ENCODE measurements at regions not wholly inside any gene's neighbourhood (a gene's known extent, or its start where the extent isn't known, plus 50 kb on each side); places are given as distances from the start of the nearest gene placed in this dataset.

- DNase-seq: no peak
Measured at GRCh38 chr7:96402913-96403312, 81.0 kb upstream of the SLC25A13 start.

DNA sequence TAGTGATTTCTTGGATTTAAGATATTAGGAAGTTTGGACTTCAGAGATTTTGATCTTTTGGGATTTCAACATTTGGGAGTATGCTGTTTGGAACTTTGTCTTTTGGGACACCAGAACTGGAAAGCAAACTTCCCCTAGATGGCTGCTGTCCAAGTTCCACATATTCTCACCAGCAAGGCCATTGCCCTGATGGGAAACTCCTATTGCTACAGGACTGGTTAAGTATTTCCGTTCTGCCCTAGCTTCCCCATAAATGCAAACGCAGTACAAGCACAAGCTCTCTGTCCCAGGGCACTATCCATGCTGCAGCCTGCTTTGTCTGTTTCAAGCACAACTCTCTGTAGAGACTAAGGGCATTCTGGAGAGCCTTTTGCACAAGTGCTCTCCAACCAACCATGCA, 79.3 kb upstream of the SLC25A13 start:
- no peak for DNase-seq

DNA sequence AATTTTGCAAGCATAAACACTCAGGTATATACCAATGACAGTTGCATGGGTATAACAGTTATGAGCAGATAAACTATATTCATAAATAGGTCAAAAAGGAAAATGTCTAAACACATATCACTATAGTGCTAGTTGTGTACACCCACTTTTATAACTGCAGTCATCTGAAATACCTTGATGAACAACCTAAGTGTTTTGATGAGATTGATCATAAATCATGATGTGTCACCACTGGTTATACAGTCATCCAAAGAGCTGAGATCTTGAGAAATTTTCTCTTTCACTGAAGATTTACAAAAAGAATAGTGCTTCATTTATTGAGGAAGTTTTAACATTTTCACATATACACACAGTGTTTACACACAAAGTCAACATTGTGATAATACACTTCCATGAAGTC, 78.6 kb upstream of the SLC25A13 start:
- DNase-seq: no peak

DNA sequence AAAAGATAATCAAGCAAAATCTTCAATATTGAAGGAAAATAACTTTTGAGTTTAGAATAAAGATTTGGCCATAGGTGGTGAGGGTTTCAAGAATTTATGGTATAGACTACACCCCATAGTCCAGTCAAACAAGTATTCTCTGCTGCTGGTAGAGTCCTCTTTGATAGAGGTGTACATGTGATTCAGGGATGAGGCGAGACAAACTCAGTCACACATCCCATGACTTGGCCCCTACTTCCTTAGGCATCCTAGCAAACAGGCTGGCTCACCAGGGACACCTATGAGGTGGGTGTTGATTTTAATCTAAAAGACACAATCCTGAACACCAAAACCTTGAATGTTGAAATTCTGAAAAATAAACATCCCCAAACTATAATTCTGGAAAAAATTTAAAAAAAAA, 78.1 kb upstream of the SLC25A13 start:
- DNase-seq: no peak

DNA sequence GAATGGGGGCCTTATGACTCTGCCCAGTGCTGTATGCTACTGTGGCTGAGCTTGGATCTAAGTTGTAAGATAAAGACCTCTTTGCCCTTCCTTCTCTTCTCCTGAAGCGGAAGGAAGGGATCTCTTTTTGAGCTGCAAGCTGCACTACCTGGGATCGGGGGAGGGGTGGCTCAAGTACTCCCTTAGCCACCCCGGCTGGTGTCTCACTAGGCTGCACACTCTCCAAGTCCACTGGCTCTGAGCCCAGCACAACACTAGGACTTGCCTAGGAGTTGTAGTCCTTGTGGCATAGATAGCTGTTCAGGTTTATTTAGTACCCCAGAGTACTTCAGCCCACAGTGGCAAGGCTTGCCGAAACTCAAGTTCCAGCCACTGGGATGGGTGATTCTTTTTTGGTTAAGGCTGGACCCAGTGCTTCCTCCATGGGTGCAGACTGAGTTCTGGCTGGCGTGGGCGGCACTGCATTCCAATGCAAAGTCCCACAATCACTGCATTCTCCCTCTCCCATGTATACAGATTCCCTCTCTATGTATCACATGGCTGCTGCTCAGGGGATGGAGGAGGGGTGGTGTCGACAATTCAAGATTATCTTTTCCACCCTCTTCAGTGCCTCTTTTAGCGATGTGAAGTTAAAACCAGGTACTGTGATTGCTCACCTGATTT, 76.2 kb upstream of the SLC25A13 start:
- DNase-seq: no peak

GRCh38 chr7:96388620-96389383, 66.9 kb upstream of the SLC25A13 start:
- no peak for DNase-seq

DNA sequence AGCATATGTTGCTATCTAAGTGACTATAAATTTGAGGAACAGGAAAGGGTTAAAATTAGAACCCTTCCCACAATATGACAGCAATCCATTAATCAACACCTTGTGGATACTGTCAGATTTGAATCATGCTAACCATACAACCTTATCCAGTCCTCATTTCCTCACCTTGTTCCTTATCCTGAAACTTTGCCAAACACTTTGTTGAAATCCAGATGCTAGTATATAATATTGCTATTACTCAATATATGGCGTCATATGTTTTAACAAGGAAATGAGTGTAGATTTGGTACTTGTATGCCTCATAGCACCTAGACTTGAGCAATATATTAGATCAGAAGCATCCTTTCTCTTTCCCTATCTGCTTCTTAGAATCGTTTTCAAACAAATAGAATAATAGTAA, 66.3 kb upstream of the SLC25A13 start:
- no peak for DNase-seq

GRCh38 chr7:96380111-96380512, 58.2 kb upstream of the SLC25A13 start:
- DNase-seq: no peak

DNA sequence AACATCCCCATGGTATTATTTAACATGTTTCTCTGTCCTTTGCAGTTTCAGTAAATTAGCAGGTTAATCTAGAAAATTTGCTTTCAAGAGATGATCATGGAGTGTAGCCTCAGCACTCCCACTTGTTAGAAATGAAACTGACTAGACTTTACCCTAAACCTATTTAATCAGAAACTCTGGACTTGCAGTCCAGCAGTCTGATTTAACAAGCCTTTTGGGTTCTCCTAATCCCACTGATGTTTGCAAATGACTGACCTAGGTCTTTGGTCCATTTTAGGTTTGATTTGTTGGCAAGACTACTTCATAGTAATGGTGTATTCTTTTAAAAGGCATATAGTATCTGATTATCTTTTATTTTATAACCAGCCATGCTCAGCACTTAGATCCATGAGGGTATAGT, 55.5 kb upstream of the SLC25A13 start:
- no peak for DNase-seq

Data from hematopoietic multipotent progenitor cell treated with erythropoietin and hydrocortisone succinate and interleukin-3 and kit ligand, for 6 days (in vitro differentiated cells).